Activated B cell treated with CpG ODN at 0.5 μM for 24 hours (primary cell): ENCODE measurements at regions not wholly inside any gene's neighbourhood (a gene's known extent, or its start where the extent isn't known, plus 50 kb on each side); places are given as distances from the start of the nearest gene placed in this dataset.

Source experiments
- ATAC-seq: fragments of 200-7000 bp; cut with Tn5 transposase; one replicate; pipeline ENCODE4 v1.10.0; 2021; ENCODE audit warnings: low read depth, mild to moderate bottlenecking, moderate library complexity
- CTCF ChIA-PET: fragments of 350-600 bp; sonication (Branson Sonifier 250); formaldehyde crosslinking; loops from one replicate; lab custom pipeline; 2021; ENCODE audit warnings: antibody characterized with exemption; lab: Charles Lee
- POLR2A ChIA-PET: fragments of 350-600 bp; sonication (Branson Sonifier 250); formaldehyde crosslinking; loops from one replicate; lab custom pipeline; 2021; ENCODE audit warnings: antibody characterized with exemption; lab: Charles Lee
- DNase-seq: peaks from one replicate; pipeline ENCODE4 v3.0.0; 2022
- H3K27ac Mint-ChIP-seq: one replicate; pipeline ENCODE4 v1.8.0; 2020; ENCODE audit warnings: mixed read lengths
- H3K27me3 Mint-ChIP-seq: one replicate; pipeline ENCODE4 v1.8.0; 2021; ENCODE audit warnings: mixed read lengths
- H3K36me3 Mint-ChIP-seq: one replicate; pipeline ENCODE4 v1.8.0; 2021; ENCODE audit warnings: low read depth, mixed read lengths
- H3K4me1 Mint-ChIP-seq: one replicate; pipeline ENCODE4 v1.8.0; 2021; ENCODE audit warnings: mixed read lengths
- H3K4me3 Mint-ChIP-seq: one replicate; pipeline ENCODE4 v1.8.0; 2020; ENCODE audit warnings: mild to moderate bottlenecking, mixed read lengths
- H3K9me3 Mint-ChIP-seq: one replicate; pipeline ENCODE4 v1.8.0; 2020; ENCODE audit warnings: mixed read lengths
- intact Hi-C: fragments of 100-400 bp; cut with micrococcal nuclease; formaldehyde crosslinking; loops from one replicate; pipeline ENCODE4 v1.15.1; 2024
- TF ChIP-seq, protein P1 (sequence below): fragments of 200-600 bp; IDR thresholded peaks from one replicate; pipeline ENCODE4 v1.8.0; 2022; ENCODE audit warnings: antibody characterized with exemption, mild to moderate bottlenecking

DNA sequence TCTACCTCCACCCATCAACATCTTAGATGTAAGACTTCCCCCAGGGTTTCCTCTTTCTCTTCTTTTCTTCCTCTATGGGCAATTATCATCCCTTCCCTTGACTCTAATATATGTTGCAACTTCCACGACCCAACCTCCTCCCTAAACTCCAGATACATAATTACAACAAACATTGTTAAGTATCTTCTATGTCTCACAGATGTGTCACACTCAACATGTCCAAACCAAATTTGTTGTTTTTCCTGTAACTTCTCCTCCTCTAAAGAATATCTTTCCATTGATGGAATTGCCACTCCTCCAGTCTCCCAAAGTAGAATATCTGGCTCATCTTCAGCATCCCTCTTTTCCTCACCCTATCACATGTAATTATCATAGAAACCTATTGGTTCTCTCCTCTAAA, 314.2 kb downstream of the RWDD3 start:
- ChIA-PET CTCF (no interaction called here), POLR2A (no interaction called here)
- Mint-ChIP-seq H3K4me3 (no peak overlapping the region), H3K36me3 (no peaks in the 10 kb centered on the region), H3K9me3 (peaks cover 3% of the 10 kb centered on the region), H3K27ac (no peak overlapping the region), H3K4me1 (no peaks in the 10 kb centered on the region), H3K27me3 (no peaks in the 10 kb centered on the region)
- TF ChIP-seq, protein P1, sequence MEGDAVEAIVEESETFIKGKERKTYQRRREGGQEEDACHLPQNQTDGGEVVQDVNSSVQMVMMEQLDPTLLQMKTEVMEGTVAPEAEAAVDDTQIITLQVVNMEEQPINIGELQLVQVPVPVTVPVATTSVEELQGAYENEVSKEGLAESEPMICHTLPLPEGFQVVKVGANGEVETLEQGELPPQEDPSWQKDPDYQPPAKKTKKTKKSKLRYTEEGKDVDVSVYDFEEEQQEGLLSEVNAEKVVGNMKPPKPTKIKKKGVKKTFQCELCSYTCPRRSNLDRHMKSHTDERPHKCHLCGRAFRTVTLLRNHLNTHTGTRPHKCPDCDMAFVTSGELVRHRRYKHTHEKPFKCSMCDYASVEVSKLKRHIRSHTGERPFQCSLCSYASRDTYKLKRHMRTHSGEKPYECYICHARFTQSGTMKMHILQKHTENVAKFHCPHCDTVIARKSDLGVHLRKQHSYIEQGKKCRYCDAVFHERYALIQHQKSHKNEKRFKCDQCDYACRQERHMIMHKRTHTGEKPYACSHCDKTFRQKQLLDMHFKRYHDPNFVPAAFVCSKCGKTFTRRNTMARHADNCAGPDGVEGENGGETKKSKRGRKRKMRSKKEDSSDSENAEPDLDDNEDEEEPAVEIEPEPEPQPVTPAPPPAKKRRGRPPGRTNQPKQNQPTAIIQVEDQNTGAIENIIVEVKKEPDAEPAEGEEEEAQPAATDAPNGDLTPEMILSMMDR: no peak
- DNase-seq (no peak), ATAC-seq (no peak)
- intact Hi-C loops: no loop called here

DNA sequence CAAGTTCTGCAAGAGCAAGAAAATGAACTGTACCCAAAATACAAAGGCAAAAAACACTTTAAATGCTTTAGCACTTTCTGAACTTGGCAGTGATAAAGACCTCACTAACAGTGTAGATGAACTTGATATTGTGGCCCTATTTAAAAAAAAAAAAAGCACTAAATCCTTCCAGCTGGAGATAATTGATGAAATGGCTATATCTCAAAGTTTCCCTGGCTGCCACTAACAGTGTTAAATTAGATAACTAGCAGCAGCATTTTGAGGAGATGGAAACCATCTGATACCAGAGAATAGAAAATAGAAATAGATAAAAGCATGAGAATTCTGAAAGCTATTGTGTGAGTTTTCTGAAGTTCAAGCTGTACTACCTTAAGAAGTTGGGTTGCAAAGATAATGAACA, 317.2 kb downstream of the RWDD3 start:
- H3K36me3 Mint-ChIP-seq: no peaks in the 10 kb centered on the region
- ATAC-seq (no peak), DNase-seq (no peak)
- no peaks in the 10 kb centered on the region for H3K4me1 Mint-ChIP-seq
- H3K27me3 Mint-ChIP-seq: no peaks in the 10 kb centered on the region
- H3K4me3 Mint-ChIP-seq: no peak overlapping the region
- no peak overlapping the region for H3K27ac Mint-ChIP-seq
- TF ChIP-seq, protein P1: no peak
- ChIA-PET CTCF (no interaction called here), POLR2A (no interaction called here)
- H3K9me3 Mint-ChIP-seq: peaks cover 9% of the 10 kb centered on the region
- intact Hi-C loops: no loop called here

DNA sequence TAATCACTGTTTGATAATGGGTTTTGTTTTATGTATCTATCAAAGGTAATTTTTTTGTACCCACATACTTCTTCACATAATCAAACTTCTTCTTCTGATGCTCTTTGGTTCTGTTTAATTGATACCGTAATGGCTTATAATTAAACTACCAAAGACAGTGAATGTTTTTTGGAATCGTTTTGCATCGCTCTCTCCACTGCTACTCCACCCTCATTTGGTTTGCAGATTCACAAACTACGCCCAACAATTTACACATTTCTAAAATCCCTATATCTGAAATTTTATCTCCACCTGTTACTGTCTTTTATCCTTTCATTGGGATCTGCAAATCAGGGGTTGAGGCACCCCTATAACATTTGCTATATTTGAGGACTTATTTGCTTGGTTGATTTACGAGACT, 319.6 kb downstream of the RWDD3 start:
- Mint-ChIP-seq H3K27ac (no peak overlapping the region), H3K4me3 (no peak overlapping the region), H3K9me3 (peaks cover 15% of the 10 kb centered on the region), H3K27me3 (no peaks in the 10 kb centered on the region), H3K4me1 (no peaks in the 10 kb centered on the region), H3K36me3 (no peaks in the 10 kb centered on the region)
- no peak for DNase-seq
- ATAC-seq: no peak
- intact Hi-C loops: no loop called here
- CTCF ChIA-PET: no interaction called here
- POLR2A ChIA-PET: no interaction called here
- TF ChIP-seq, protein P1: no peak

DNA sequence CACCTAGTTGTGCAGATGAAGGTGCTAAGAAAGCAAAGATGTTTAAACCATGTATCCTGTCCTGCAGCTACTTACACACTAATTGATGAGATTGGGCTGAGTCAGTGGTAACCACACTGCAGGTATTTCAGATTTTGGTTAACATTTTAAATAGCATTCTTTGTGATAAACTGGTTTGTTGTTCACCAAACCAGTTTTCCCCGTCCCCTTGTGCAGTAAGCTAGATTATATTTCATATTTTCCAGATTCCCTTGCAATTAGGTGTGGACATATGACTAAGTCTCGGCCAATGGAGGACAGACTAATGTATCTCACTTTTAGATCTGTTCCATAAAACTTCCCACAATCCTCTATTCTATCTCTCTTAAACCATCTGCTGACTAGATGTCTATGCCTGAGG, 320.4 kb downstream of the RWDD3 start:
- ATAC-seq: no peak
- H3K27ac Mint-ChIP-seq: no peak overlapping the region
- ChIA-PET POLR2A (no interaction called here), CTCF (no interaction called here)
- peaks cover 15% of the 10 kb centered on the region for H3K9me3 Mint-ChIP-seq
- H3K36me3 Mint-ChIP-seq: no peaks in the 10 kb centered on the region
- H3K27me3 Mint-ChIP-seq: no peaks in the 10 kb centered on the region
- intact Hi-C loops: no loop called here
- TF ChIP-seq, protein P1: no peak
- no peak overlapping the region for H3K4me3 Mint-ChIP-seq
- no peaks in the 10 kb centered on the region for H3K4me1 Mint-ChIP-seq
- no peak for DNase-seq

DNA sequence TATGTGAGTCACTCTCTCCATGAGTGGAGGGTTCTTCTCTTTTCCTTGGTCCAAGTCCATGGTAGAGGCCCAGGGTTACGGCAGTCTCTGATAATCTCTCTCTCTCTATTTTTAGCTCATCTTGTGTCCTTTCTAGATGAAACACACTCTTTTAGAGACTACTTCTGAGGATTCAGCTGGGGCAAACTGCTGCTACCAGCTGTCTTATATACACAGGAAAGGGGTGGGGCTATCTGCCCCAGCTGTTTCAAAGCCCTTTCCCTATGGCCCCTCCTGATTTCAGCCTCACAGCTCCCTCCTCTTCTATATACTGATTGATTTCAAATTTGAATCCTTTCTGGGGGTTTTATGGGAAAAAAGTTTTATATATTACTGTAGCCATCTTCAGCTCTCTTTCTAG, 324.8 kb downstream of the RWDD3 start:
- no peak for DNase-seq
- TF ChIP-seq, protein P1: no peak
- ChIA-PET CTCF (no interaction called here), POLR2A (no interaction called here)
- intact Hi-C loops: no loop called here
- Mint-ChIP-seq H3K27me3 (no peaks in the 10 kb centered on the region), H3K4me1 (no peaks in the 10 kb centered on the region), H3K4me3 (no peak overlapping the region), H3K9me3 (peaks cover 17% of the 10 kb centered on the region), H3K27ac (no peak overlapping the region), H3K36me3 (no peaks in the 10 kb centered on the region)
- no peak for ATAC-seq
